HTR-8/SVneo (cell line): ENCODE measurements at regions not wholly inside any gene's neighbourhood (a gene's known extent, or its start where the extent isn't known, plus 50 kb on each side); places are given as distances from the start of the nearest gene placed in this dataset.
"Not testable (repeated sequence)": the region's sequence is repeated elsewhere in the genome, so short reads cannot be mapped to it uniquely, and the experiment has no call there.

Source experiments
- DNase-seq: peaks from one replicate; pipeline ENCODE4 v3.0.0; 2011; ENCODE audit warnings: low spot score, mixed read lengths; ENCODE audit not compliant: insufficient read length
- FAIRE-seq: peaks from 2 replicates; lab custom pipeline; 2011; peaks lifted over from hg19 to GRCh38; lab: Jason Lieb, UNC

DNA sequence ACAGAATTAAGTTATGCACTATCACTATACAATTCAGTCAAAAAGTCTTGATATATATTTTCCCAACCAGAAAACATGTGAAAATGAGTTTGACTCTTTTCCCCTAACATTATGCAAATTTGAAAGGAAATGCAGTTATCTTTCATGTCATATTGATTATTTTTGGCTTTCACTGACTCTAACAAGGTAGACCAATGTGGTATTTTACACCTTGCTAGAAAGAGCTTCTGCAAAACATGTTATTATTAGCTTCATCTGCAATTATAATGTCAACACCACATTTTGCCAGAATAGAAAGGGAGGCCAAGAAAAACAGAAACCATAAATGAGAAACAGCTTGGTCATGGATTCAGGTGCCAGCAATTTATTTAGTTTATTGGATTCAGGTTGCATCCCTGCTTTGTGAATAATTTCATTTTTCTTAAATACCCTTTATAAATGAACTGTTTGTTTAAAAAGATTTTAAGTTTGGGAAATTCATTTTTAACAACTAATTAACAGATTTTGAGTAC, 226.1 kb upstream of the GJE1 start:
- no peak for DNase-seq
- FAIRE-seq = no peak

DNA sequence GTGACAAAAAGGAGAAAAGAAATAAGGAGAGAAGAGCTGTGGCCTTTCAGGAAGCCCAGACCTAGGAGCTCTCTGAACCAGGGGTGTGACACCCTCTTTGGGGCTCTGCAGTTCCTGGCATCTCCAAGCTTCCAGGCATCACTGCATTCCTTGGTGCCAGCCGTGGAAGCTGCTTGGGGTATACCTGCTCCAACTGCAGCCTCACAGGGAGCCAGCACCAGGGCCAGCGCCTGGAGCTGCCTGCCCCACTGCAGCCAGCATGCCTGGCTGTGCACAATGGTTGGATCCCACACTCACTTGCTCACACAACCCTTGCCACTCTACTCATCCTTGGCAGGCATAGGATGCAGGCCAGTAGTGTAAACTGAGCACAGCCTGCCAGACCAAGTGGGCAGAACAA, 242.1 kb upstream of the GJE1 start:
- FAIRE-seq = no peak
- no peak for DNase-seq

DNA sequence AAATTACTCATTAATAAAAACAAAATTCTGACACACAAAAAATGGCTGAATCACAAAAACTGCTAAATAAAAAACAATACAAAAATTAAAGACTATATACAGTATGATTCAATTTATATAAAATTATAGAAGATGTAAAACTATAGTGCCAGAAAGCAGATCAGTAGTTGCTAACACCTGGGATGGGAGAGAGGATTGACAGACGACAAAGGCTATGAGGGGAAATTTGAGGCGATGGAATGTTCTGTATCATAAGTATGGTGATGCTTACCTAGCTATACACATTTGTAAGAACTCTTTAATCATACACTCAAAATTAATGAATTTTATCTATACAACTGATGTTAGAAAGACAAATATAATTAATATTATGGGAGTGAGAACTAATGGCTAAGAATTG, 247.9 kb upstream of the GJE1 start:
- FAIRE-seq (no peak), DNase-seq (no peak)

DNA sequence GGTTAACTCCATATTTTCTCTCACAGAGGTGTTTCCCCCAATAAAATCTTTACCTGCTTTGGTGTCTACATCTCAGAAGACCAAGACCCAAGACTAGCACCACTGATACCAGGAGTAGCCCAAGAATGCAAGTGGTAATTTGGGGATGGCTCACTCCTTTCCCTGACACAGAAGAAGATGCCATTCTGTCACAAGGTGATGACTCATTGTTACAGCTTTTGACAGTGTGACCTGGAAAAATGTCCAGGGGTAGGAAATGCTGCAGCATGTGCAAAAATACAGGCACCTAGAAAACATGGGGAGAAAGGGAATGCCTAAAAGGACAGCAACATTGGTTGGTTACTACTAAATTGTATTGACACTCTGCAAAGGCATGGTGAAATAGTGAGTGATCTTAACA, 254.0 kb upstream of the GJE1 start:
- DNase-seq (no peak), FAIRE-seq (no peak)

DNA sequence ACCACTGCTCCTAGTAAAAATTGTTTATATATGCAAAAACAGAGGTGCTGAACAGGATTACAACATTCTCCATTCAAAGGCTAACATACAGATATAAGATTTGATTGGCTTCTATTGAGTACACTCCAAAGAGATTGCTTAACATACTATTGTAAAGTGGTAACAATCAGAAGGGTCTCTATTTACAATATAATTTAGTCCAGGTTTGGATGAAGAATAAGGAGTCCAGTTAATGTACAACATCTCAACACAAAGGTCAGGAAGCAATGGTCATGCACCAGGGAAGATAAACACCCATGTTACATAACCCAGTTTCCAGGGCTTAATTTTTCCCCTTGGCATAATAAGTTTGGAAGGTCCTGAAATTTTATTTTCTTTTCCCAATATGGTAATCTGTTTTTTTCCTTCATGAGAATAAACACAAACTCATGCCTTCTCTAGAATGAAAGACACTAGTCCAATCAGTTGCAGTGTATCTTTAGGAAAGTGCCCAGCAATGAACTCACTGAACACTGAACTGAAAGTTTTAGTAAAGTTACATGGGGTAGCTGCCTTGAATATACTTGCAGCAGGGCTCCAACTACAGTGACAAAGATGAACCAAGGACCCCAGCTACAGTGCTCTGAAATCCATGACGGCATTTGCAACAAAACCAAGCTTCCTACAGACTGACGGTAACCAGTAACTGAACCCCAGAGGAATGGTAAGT, 255.3 kb upstream of the GJE1 start:
- no peak for FAIRE-seq
- no peak for DNase-seq

DNA sequence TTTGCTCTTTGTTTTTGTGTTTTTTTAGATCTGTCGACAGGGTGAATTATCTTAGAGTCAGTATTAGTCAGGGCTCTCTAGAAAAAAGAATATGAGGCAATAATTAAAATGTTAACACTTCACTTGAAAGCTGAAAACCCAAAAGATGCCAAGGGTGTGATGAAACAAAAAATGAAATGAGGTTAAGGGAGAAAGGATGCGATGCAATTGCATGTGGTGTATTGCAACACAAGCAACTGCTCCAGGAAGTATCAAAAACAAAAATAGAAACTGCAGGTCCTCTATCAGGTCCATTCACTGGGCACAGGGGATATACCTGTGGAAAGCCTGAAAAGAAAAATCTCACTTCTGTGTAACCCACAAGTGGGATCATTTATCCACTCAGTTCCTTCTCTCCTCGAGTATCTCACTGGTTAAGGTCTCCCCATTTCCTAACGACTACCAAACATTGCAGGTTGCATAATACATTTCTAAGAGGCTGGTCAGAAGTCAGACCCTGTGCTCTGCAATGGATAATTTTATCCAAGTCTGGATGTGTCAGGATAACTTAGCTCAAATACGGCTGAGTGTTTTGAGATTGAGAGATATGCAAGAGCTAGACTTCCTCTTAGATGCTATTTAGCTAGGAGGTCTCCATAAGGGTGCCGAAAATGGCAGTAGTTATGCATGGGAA, 257.7 kb upstream of the GJE1 start:
- DNase-seq (no peak), FAIRE-seq (no peak)

DNA sequence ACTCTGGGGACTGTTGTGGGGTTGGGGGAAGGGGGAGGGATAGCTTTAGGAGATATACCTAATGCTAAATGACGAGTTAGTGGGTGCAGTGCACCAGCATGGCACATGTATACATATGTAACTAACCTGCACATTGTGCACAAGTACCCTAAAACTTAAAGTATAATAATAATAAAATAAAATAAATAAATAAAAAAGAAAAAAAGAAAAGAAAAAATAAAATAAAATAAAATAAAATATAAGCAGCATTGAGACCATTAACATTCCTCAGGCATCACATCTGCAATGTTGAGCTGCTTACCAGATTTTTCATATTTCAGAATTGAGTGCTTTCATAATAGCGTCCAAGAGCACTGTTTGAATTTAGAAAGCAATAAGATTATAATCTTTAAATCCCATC, 263.2 kb upstream of the GJE1 start:
- not testable (repeated sequence) for FAIRE-seq, DNase-seq

DNA sequence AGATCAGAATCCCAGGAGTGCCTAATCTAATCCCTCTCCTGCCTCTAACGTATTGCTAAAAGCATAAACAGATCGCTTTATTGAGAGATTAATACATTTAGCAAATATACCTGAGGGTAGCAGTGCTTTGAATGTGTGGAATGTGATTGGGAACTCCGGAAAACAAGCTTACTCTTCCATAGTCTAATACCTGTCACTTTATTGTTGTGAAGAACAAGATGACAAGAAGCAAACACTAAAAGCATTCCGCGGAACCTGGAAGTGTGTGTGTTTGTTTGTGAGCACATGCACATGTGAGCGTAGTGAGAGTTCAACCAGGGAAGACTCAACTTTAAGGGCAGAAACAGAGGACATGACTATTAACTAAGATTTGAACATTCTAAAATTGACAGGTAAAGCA, 265.0 kb upstream of the GJE1 start:
- no peak for DNase-seq
- no peak for FAIRE-seq

DNA sequence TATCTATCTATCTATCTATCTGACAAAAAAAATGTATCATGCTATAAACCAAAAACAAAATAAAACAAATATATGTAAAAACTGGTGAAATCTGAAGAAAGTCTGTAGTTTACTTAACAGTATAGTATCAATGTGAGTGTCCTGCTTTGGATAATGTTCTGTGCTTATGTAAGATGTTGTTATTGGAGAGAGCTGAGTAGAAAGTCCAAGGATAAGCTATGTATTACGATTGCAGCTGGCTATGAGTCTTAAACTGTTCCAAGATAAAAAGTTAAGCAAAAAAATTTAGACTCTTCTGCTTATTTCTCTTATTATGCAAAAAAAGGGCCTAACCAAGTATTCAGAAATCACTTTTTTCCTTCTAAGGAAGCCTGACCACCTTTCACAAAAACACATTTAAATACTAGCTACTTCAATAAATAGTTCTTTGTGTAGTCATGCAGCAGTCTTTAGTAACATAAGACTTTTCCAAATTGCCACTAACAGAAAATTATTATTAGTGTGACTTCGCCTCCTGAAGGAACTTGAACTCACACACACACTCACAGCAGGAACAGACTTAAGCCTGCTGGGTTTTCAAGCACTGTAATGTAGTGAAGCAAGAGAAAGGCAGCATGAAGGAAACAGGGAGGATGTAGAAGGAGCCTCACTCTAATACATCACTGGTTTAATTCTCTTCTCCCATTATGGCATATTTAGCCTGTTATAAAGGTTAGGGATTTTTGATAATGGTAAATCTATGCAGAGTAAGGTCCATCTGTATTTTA, 265.8 kb upstream of the GJE1 start:
- FAIRE-seq = no peak
- no peak for DNase-seq

DNA sequence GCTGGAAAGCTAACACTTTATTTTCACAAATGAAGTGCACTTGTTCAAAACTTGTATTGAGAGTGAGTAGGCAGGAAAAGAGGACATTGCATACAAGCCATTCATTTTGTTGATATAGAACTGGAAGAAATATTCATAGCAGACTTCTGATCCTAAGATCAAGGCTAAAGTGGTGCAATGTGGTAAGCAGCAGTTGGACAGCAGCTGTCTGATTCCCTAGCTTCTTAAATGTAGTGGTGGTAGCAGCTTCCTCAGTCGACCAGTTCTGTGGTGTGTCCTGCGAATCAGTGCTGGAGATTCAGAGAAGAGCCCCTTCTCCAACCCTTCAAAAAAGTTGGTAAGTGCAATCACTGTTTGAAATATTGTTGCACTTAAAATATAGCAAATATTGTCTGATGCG, 281.7 kb upstream of the GJE1 start:
- no peak for FAIRE-seq
- no peak for DNase-seq

DNA sequence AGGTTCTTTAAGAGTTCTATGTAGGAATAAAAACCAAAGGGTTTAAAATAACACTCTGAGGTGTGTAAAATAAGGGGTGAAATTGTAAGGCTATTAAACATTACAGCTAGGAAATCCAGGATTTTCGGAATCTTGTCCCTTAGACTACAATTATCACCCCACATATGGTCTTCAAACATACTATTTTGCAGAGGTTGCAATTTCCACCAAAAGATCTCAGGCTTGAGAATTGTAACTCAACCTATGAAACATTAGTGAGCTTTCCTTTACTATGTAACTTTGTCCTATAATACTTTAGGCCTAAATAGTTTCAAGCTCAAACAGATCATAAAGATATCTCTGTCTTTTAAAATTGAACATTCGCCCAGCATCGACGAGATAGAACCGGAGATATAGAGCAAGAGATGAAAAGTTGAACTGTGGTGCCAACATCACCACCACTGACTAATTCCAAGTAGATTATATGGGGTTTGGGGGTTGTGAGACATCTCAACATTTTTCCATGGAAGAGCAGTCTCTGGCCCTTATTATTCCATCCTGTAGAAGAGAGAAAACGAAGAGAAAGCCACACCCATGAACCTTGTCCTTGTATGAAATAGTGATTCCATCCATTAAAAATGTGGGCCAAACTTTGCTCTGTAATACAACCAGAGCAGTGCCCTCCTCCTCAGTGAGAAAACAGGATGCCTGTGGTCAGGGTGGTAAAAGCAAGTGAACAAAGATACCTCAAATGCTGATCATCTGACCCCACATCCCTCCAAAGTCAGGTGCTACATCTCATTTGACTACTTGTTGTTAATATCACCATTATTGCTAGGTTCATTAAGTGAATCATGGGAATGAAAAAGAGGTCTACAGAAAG, 284.5 kb upstream of the GJE1 start:
- FAIRE-seq = no peak
- DNase-seq = no peak

DNA sequence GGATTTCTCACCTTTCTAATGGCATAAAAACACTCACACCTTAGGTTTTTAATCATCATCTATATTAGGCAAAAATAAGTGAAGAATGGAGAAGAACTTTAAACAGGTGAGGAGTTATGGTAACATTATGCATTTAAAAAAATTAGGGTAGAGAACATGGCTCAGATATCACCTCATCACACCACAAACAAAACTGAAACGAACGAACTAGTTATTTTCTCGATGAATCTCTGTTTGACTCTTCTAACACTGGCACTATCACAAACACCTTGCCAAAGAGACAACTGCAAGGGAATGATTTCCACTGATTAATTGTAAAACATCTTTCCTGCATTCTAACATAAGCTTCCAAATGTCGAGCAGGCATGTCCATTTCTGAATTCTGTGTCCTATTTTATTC, 286.1 kb upstream of the GJE1 start:
- FAIRE-seq (no peak), DNase-seq (no peak)

DNA sequence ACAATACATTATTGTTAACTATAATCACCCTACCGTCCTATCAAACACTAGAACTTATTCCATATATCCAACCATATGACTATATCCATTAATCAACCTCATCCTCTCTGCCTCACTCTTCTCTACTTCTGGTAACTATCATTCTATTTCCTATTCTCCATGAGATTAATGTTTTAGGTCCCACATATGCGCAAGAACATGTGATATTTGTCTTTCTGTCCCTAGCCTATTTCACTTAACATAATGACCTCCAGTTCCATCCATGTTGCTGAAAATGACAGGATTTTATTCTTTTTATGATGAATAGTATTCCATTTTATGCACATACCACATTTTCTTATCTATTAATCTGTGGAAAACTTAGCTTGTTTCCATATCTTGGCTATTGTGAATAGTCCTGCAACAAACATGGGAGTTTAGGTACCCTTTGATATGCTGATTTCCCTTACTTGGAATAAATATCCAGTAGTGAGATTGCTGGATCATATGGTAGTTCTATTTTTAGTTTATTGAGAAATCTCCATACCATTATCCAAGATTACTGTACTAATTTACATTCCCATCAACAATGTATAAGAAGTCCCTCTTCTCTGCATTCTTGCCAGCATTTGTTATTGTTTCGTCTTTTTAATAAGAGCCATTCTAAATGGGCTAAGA, 289.4 kb upstream of the GJE1 start:
- DNase-seq = no peak
- no peak for FAIRE-seq

DNA sequence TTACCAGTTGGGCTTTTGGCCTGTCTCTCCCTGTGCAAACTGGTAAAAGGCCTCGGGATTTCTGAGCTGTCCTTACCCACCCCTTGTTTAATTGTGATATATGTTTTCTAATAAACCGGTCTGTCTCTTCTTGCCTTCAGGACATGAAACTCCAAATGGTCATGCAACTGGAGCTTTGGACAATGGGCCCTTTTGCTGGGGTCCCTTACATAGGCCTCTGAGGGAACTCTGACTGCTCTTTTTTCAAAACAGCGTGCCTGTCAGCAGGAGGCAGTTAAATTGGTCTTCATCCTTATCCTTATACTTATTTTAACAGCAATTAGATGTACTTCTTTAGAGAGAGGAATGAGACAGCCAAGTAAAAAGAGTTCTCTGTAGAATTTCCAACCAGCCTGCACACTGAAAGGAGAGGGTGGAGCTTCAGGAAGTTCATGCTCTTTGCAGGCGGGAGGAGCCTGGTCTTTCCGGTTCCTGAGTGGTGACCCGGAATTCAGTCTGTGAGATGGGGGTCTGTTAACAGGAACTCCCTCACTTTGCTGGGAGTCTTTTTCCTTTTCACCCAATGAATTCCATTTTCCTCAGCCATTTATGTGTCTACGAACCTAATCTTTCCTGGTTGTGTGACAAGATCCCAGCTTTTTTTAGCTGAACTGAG, 299.6 kb upstream of the GJE1 start:
- DNase-seq = no peak
- FAIRE-seq = no peak

DNA sequence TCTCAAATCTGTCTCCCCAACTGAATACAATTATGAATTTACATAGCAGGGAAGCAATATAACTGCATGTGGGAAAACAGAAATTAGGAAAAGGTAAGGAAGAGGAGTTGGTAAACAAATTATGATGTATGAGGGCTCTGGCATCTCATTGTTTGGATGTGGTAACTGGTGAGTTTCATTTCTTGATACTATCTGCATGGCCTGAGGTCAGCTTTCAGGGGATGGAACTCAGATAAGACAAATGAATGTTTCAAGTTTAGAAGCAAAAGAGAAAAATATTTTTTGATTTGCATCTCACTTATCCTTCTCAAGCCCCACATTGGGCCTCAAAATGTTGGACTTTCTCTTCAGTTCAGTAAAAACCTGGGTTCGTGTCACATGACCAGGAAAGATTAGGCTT, 302.2 kb upstream of the GJE1 start:
- FAIRE-seq (no peak), DNase-seq (no peak)

DNA sequence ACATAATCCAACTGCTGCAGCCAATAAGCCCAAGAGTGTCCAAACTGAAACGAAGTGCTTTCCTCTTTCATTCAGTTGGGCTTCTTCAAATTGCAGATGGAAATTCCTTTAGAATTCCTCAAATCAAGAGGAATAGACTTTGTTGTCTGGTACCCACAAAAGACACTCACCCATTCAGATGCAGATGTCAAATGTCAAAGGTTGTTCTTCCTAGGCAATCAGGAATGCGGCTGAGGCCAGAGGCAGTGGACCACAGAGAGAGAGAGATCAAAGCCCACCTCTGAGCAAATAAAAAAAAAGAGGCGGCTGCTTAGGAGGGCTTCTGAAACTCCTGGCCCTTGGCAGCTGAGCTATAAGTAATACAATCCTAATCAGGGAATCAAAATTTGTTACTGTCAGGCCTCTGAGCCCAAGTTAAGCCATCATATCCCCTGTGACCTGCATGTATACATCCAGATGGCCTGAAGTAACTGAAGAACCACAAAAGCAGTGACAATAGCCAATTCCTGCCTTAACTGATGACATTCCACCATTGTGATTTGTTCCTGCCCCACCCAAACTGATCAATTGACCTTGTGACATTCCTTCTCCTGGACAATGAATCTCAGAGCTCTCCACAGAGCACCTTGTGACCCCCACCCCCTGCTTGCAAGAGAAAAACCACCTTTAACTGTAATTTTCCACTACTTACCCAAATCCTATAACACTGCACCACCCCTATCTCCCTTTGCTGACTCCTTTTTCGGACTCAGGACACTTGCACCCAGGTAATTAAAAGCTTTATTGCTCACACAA, 303.0 kb upstream of the GJE1 start:
- DNase-seq (no peak), FAIRE-seq (no peak)

DNA sequence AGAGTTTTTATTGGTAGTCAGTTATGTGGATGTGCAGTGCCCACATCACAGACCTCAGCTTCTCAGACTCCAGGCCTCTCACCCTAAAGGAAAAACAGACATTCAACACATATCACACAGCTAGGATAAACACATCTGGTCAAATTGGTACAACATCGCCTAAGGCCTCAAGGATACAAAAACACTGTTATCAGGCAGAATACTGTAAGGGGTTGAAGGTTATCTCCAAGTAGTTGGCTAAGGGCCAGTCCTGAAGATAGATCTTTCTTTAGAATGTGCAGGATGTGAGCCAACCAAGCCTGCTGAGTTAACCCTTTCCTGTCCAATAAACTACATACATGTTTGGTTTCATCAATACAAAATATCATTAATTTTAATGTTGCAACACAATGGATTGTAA, 308.4 kb upstream of the GJE1 start:
- DNase-seq = no peak
- no peak for FAIRE-seq

DNA sequence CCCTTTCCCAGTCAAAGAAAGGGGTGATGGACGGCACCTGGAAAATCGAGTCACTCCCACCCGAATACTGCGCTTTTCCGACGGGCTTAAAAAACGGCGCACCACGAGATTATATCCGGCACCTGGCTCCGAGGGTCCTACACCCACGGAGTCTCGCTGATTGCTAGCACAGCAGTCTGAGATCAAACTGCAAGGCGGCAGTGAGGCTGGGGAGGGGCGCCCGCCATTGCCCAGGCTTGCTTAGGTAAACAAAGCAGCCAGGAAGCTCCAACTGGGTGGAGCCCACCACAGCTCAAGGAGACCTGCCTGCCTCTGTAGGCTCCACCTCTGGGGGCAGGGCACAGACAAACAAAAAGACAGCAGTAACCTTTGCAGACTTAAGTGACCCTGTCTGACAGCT, 317.7 kb upstream of the GJE1 start:
- not testable (repeated sequence) for FAIRE-seq, DNase-seq

DNA sequence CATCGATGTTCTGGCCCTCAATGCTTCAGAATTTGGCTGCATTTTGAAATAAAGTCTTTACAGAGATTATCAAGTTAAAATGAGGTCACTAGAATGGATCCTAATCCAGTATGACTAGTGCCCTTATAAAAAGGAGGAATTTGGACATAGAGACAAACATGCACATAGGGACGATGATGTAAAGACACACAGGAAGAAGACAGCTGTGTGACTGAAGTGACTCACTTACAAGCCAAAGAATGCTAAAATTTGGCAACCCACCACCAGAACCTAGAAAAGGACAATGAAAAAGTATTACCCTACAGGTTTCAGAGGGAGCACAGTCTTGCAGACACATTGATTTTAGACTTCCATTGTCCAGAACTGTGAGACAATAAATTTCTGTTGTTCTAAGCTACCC, 322.8 kb upstream of the GJE1 start:
- no peak for DNase-seq
- no peak for FAIRE-seq
